ENCODE measurements at regions not wholly inside any gene's neighbourhood (a gene's known extent, or its start where the extent isn't known, plus 50 kb on each side); places are given as distances from the start of the nearest gene placed in this dataset.

GRCh38 chr1:39150779-39151178 lies 53.7 kb upstream of the MACF1 start:
- no peak for DNase-seq (ENCODE audit: extremely low read depth, low read depth)
- TF ChIP-seq, protein P1, sequence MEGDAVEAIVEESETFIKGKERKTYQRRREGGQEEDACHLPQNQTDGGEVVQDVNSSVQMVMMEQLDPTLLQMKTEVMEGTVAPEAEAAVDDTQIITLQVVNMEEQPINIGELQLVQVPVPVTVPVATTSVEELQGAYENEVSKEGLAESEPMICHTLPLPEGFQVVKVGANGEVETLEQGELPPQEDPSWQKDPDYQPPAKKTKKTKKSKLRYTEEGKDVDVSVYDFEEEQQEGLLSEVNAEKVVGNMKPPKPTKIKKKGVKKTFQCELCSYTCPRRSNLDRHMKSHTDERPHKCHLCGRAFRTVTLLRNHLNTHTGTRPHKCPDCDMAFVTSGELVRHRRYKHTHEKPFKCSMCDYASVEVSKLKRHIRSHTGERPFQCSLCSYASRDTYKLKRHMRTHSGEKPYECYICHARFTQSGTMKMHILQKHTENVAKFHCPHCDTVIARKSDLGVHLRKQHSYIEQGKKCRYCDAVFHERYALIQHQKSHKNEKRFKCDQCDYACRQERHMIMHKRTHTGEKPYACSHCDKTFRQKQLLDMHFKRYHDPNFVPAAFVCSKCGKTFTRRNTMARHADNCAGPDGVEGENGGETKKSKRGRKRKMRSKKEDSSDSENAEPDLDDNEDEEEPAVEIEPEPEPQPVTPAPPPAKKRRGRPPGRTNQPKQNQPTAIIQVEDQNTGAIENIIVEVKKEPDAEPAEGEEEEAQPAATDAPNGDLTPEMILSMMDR (IDR thresholded peaks at IDR 0.05; ENCODE audit: low read depth, low read length), result no peak

DNA sequence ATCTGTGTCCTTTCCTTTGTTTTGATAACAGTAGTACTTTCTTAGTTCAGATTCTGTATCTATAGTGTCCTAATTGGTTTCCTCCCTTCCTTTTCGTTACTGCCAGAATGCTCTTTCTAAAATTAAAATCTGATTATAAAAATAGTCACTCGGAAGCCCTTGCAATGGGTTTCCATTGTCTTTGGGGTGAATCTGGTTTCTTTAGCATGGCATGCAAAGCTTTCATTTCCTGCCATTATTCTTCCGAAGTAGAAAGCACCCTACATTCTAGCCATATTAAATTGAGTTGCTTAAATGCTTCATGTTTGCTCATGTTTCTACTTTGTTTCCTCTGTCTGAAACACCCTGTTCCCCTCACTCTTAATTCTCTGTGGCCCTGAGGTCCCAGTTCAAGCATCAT lies 53.2 kb upstream of the MACF1 start:
- TF ChIP-seq, protein P1 (IDR thresholded peaks at IDR 0.05; ENCODE audit: low read depth, low read length), result no peak
- DNase-seq (ENCODE audit: extremely low read depth, low read depth), result no peak

DNA sequence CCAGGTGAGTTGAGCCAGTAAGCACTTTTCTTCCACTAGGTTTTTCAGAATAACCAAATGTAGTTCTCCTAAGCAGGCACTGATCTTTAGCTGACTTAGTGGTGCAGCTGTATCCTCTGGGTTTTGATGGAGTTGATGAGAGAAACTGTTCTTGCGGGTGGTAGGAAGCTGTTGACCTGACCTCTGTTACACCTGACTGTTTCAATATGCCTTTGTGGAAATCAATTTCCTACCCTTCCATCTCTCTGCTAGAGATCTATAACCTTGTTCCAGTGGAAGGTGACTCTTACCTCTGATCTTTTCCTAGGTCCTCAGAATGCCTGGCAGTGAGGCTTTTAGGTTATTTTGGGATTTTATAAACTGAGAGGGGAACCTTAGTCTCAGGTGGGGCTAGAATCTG lies 51.6 kb upstream of the MACF1 start:
- TF ChIP-seq, protein P1 (IDR thresholded peaks at IDR 0.05; ENCODE audit: low read depth, low read length), result no peak
- DNase-seq (ENCODE audit: extremely low read depth, low read depth), result no peak

GRCh38 chr1:39153684-39154083 lies 50.8 kb upstream of the MACF1 start:
- no peak for DNase-seq (ENCODE audit: extremely low read depth, low read depth)
- TF ChIP-seq, protein P1 (IDR thresholded peaks at IDR 0.05; ENCODE audit: low read depth, low read length), result no peak

DNA sequence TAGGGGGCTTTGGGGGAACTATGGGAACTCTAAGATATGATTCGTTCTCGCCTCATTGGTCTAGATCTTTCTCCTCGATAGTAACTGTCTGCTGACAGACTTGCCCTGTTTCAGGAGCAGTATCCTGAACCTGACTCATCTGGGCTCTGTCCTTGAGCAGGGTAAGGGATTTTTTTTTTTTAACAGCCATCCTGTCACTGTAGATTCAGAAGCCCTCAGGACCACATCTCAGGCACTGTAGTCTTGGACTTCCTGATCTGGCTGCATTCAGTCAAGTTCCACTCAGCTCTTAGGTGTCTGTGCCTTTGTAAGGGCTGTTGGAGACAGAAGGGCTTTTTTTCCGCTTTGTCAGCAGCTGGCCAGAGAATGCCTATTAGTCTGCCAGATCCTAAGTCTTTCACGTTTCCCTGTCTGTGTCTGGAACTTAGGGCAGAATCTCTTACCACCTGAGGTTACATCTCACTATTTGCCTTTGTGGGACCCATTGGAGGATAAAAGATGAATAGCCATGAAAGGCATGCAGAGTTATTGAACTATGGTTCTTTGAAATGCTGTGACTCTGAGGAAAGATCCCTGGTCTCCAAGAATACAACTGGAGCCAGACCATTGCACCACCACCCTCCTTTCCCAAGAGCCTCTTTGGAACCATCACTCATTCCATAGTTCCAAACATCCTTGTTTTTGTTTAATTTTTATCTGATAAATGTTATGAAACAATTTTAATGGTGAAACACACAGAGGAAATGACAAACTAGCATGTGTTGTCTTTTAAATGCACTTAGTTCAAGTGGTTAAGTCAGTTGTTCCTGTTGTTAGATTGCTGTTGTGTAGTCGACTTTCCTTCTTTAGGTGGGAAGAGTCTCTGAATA lies 49.7 kb upstream of the MACF1 start:
- TF ChIP-seq, protein P1 (IDR thresholded peaks at IDR 0.05; ENCODE audit: low read depth, low read length), result no peak
- DNase-seq (ENCODE audit: extremely low read depth, low read depth), result peak; percentile 67

All from AG09319 (cell line).